ENCODE measurements at regions not wholly inside any gene's neighbourhood (a gene's known extent, or its start where the extent isn't known, plus 50 kb on each side); places are given as distances from the start of the nearest gene placed in this dataset.

GRCh38 chr7:25368599-25369201 is 140.4 kb upstream of the NPVF start:
- no peak for TF ChIP-seq POLR2A (IDR thresholded peaks at IDR 0.05)
- no peak for TF ChIP-seq CTCF (IDR thresholded peaks at IDR 0.05)

Data from testis (tissue), 2 donors.